PC-9 (cell line): ENCODE measurements at regions not wholly inside any gene's neighbourhood (a gene's known extent, or its start where the extent isn't known, plus 50 kb on each side); places are given as distances from the start of the nearest gene placed in this dataset.

Experiments used
- EZH2 ChIP-seq: fragments of 200-600 bp; sonication (generic); IDR thresholded peaks from 2 replicates; pipeline ENCODE4 v1.8.0; 2017; ENCODE audit warnings: antibody characterized with exemption, low read depth
- TF ChIP-seq, protein P1 (sequence below): fragments of 200-600 bp; sonication (generic); conservative IDR thresholded peaks from 2 replicates; pipeline ENCODE4 v1.6.1; 2017; ENCODE audit warnings: mixed run types, antibody characterized with exemption, mild to moderate bottlenecking, moderate library complexity

DNA sequence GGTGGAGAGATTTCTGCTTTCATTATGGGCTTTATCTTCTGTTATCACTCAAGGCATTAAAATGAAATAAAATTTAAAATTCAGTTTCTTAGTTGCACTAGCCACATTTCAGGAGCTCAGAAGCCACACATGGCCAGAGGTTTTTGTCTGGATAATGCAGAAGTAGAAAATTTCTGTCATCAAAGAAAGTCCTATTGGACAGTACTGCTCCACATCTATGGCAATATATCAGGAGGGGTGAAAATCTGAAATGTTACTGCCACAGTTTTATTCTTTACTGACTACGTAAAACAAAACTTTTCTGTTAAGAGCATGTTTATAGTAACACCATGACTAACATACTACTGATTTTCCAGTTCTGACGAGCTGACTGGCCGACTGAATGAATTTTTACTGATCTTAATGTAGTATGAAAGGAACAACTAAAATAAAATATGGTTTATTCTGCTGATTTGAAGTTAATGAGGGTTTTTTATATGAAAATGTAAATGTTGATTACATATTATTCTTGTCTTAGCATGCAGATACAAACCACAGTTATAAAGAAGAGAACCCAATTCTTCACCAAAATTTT is 264.0 kb upstream of the HAND2 start:
- TF ChIP-seq, protein P1, sequence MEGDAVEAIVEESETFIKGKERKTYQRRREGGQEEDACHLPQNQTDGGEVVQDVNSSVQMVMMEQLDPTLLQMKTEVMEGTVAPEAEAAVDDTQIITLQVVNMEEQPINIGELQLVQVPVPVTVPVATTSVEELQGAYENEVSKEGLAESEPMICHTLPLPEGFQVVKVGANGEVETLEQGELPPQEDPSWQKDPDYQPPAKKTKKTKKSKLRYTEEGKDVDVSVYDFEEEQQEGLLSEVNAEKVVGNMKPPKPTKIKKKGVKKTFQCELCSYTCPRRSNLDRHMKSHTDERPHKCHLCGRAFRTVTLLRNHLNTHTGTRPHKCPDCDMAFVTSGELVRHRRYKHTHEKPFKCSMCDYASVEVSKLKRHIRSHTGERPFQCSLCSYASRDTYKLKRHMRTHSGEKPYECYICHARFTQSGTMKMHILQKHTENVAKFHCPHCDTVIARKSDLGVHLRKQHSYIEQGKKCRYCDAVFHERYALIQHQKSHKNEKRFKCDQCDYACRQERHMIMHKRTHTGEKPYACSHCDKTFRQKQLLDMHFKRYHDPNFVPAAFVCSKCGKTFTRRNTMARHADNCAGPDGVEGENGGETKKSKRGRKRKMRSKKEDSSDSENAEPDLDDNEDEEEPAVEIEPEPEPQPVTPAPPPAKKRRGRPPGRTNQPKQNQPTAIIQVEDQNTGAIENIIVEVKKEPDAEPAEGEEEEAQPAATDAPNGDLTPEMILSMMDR, result no peak
- no peak for TF ChIP-seq EZH2
